NT2/D1 (cell line): ENCODE measurements at regions not wholly inside any gene's neighbourhood (a gene's known extent, or its start where the extent isn't known, plus 50 kb on each side); places are given as distances from the start of the nearest gene placed in this dataset.

Source experiments
- SUZ12 ChIP-seq: IDR thresholded peaks from 2 replicates; pipeline ENCODE4 v1.6.1; 2011; ENCODE audit not compliant: insufficient read length, insufficient read depth; ENCODE audit errors: extremely low read depth
- YY1 ChIP-seq: IDR thresholded peaks from 2 replicates; pipeline ENCODE4 v1.6.1; 2011; ENCODE audit not compliant: insufficient read length, insufficient read depth

GRCh38 chr5:105680858-105681475 lies 1989.8 kb downstream of the EFNA5 start:
- TF ChIP-seq SUZ12 (no peak), YY1 (no peak)
